ENCODE measurements at regions not wholly inside any gene's neighbourhood (a gene's known extent, or its start where the extent isn't known, plus 50 kb on each side); places are given as distances from the start of the nearest gene placed in this dataset.

DNA sequence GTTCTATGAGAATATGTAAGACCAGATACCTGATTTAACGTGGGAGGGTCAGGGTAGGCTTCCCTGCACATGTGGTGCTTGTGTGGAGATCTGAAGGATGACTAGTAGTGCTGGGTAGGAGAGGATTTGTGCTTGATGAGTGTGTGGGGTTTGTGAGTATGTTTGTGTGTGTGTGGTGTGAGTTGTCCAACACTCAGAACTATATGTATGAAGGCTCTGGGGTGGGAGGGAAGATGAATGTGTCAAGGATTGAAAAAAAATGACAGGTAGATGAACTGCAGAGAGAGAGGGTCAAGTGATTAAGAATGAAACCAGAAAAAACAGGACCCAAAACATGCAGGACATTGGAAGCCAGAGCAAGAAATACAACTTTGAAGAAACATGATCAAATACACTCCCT lies 154.6 kb upstream of the NR3C1 start:
- TF ChIP-seq POLR2AphosphoS5 (IDR thresholded peaks at IDR 0.05; ENCODE audit: borderline replicate concordance, low read depth, low read length) (no peak), EZH2 (IDR thresholded peaks at IDR 0.05) (no peak), FOXP2 (optimal IDR thresholded peaks at IDR 0.05; ENCODE audit: control extremely low read depth, extremely low read length, insufficient read depth) (no peak)

Data from SK-N-MC (cell line).